GM21786 (cell line): ENCODE measurements at regions not wholly inside any gene's neighbourhood (a gene's known extent, or its start where the extent isn't known, plus 50 kb on each side); places are given as distances from the start of the nearest gene placed in this dataset.
"Not testable (repeated sequence)": the region's sequence is repeated elsewhere in the genome, so short reads cannot be mapped to it uniquely, and the experiment has no call there.

Experiments
- ATAC-seq: cut with Tn5 transposase; IDR thresholded peaks from one replicate; pipeline ENCODE4 v1.9.1; 2021; ENCODE audit not compliant: unreplicated experiment

DNA sequence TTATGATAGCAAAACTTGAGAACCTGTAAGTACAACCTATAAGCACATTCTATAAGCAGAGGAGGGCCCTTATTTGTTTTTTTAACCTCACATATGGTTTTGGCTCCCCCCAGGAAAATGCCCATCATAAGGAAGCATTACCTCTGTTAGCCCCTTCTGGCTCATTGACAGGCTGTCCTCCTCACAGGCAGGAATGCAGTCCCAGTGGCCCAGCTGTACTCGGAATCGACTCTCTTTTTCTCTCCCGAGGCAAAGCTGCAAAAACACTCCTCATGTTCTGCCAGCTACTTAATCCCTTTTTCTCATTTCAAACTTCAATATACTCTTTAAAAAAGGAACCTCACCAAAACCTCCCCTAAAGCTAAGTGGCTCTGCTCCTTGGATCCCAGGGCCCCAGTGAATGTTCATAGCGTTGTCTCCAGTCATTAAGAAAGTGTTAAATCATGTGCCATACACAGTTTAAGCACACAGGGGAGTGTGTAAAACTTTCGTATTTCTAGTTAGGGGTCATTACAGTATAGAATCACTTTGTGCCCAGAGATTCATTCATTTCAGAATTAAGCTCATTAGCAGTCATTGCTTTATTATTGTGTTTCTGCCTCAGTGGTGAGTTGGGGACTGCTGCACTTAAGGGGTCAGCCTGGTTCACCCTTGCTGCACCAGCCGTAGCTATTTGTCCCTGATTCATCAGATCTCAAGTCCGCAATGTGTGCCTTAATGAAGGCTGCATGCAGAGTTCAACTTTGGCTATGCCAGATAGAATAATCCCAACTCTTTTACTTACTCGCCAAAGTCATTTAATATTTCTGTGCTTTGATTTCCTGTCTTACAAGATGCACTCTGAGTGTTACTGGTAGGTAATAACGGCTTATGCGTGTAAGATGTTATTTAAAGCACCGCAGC lies 57.6 kb downstream of the JRKL start:
- ATAC-seq, result no peak

DNA sequence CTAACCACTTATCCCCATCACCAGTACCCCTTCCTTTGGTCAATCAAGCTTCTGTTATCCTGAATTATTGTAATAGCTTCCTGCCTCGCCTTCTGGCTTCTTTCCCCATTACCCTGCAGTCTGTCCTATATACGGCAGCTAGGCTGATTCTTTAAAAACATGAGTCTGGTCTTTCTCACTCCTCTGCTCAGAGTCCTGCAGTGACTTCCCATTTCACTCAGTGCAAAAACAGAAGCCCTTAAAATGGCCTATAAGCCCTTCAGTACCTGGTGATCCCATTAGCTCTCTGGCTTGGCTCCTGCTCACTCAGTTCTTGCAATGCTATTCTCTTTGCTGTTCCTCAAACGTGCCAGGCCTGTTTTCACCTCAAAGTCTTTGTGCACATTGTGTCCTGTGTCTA lies 58.4 kb downstream of the JRKL start:
- no peak for ATAC-seq

- ATAC-seq, result no peak
These were observed 66.3 kb downstream of the JRKL start for GRCh38 chr11:96456111-96456510.

DNA sequence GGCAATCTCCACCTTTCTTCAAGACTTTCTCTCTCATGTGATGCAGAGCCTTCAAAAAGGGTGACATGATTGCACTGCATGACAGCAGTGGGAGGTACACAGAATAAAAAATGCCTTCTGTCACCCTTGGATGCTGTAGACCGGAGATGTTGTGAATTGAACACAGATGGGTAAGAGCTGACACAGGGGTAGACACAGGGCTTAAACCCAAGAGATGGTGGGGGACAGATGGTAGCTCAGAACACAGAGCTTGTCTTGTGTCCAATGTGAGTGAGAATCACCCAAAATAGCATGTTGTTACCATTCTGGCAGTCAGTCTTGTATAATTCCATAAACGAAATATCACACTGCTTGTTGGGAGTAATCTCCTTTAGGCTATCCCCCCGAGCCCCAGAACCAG lies 69.9 kb downstream of the JRKL start:
- ATAC-seq, result no peak

DNA sequence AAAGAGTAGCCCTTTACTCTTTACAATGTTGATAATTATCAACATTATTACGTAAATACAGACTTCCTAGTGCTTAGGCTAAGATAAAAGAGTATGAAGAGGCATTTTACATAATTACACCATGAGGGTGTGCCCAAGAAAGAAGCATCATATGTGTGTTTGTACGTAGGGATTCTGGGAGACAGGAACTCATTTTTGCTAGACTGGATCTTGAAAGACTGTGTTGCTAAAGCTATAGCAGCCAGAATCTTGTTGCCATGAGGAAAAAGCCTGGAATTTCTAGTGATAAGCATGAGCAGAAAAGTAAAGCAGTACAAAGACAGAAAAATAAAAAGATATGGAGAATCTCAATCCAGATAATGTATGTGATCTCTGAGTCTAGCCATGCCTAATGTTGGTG lies 72.1 kb downstream of the JRKL start:
- ATAC-seq, result no peak

- peak; percentile 83 for ATAC-seq
These were observed 75.0 kb downstream of the JRKL start for GRCh38 chr11:96464700-96465307.

- no peak for ATAC-seq
These were observed 75.7 kb downstream of the JRKL start for GRCh38 chr11:96465512-96465911.

- ATAC-seq, result no peak
These were observed 76.8 kb downstream of the JRKL start for GRCh38 chr11:96466607-96467006.

DNA sequence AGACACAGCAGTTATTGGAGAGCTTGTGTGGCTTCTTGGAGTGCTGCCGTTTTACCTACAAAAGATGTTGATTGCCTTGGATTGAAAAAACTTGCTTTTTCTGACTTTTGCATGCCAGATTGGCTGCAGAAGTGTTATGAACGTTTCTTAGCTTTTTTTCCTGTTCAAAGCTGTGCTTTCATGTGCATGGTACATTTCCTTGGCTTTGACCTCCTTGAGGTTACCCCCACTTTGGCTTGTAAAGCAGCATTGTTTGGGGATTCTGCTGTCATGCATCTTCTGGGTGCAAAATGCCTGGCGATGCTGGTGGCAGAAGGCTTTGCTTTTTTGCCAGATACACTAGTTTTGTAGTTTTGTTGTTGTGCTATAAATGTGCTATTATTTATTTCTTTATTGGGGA lies 80.0 kb downstream of the JRKL start:
- ATAC-seq, result no peak

GRCh38 chr11:96470521-96470920 lies 80.7 kb downstream of the JRKL start:
- ATAC-seq, result no peak

DNA sequence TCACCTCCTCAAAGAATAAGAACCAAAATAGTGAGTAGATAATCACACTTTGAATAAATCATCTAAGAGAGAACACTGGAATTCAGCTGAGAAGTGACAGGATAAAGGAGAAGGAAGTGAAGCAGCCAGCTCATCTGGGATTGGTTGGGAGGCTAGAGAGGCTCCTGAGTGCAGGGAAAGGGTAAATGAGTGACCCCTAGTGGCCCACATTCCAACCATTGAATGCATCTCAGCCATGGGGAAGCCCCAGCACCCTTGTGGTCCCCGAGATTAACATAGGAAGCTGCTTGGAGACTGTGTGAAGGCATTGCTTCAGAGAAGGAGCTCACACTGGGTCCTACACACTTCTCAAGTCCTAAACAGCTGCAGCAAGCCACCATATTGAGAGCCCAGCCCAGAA lies 82.3 kb downstream of the JRKL start:
- ATAC-seq, result peak; percentile 74

DNA sequence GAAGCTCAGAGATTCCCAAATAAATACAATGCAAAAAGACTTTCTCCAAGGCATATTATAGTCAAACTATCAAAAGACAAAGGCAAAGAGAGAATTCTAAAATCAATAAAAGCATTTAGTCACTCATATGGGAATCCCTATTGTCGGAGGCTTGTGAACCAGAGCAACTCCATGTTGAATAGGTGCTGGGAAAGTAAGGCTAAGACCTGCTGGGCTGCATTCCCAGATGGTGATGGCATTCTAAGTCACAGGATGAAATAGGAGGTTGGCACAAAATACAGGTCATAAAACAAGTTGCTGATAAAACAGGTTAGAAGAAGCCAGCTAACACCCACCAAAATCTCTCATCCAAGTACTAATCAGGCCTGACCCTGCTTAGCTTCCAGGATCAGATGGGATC lies 84.5 kb downstream of the JRKL start:
- no peak for ATAC-seq

GRCh38 chr11:96481204-96481603 lies 91.4 kb downstream of the JRKL start:
- ATAC-seq, result no peak

DNA sequence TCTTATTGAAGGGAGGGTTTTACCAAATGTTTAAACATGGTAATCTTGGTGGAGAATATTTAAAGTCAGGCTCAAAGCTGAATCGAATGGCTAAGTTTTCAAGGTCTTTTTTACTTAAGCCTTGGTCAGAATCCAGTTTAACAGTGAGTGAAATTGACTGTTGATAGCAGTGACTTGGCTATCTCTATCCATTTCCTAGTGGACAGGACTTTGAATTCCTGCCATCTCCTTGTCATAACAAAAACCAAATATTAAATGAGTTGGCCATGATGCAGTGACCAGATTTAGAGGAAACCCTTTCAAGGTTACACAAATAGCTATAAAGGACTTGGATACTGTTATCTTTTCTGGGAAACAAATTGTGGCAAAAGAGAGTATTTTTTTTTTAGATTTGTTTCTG lies 92.0 kb downstream of the JRKL start:
- no peak for ATAC-seq

- no peak for ATAC-seq
These were observed 92.4 kb downstream of the JRKL start for GRCh38 chr11:96482193-96482592.

GRCh38 chr11:96483374-96483955 lies 93.7 kb downstream of the JRKL start:
- no peak for ATAC-seq

- no peak for ATAC-seq
These were observed 94.5 kb downstream of the JRKL start for GRCh38 chr11:96484361-96484760.

DNA sequence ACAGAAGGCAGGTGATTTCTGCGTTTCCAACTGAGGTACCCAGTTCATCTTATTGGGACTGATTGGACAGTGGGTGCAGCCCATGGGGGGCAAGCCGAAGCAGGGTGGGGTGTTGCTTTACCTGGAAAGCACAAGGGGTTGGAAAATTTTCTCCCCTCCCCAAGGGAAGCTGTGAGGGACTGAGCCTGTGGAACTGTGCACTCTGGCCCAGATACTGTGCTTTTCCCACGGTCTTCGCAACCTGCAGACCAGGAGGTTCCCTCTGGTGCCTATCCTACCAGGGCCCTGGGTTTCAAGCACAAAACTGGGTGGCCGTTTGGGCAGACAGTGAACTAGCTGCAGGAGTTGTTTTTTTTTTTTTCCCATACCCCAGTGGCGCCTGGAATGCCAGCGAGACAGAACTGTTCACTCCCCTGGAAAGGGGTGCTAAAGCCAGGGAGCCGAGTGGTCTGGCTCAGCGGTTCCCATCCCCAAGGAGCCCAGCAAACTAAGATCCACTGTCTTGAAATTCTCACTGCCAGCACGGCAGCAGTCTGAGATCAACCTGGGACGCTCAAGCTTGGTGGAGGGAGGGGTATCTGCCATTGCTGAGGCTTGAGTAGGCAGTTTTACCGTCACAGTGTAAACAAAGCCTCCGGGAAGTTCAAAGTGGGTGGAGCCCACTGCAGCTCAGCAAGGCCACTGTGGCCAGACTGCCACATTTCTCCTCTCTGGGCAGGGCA lies 97.2 kb downstream of the JRKL start:
- no peak for ATAC-seq

DNA sequence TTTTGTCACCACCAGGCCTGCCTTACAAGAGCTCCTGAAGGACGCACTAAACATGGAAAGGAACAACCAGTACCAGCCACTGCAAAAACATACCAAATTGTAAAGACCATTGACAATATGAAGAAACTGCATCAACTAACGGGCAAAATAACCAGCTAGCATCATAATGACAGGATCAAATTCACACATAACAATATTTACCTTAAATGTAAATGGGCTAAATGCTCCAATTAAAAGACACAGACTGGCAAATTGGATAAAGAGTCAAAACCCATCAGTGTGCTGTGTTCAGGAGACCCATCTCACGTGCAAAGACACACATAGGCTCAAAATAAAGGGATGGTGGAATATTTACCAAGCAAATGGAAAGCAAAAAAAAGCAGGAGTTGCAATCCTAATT lies 99.1 kb downstream of the JRKL start:
- not testable (repeated sequence) for ATAC-seq

GRCh38 chr11:96500440-96500839 lies 110.6 kb downstream of the JRKL start:
- no peak for ATAC-seq

DNA sequence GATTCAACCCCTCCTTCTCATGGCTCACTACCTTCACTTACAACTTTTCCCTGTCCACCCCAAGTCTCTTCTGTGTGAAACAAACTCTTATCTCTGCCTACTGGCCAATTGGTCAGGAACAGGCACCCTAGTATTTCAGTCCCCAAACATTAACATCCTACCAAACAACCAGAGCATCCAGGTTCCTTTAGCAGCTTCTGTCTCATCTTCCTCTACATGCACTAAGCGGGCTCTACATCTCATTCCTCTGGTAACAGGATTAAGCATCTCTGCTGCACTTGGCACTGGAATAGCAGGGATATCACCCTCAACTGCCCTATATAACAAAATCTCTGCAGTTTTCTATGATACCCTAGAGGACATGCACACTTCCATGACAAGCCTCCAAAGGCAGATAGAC lies 116.2 kb downstream of the JRKL start:
- ATAC-seq, result no peak

GRCh38 chr11:96506953-96507354 lies 117.1 kb downstream of the JRKL start:
- ATAC-seq, result no peak
